ENCODE measurements at regions not wholly inside any gene's neighbourhood (a gene's known extent, or its start where the extent isn't known, plus 50 kb on each side); places are given as distances from the start of the nearest gene placed in this dataset.
A peak's percentile ranks its signal among the peaks of the same experiment; 100 is the strongest.
"Not testable (repeated sequence)": the region's sequence is repeated elsewhere in the genome, so short reads cannot be mapped to it uniquely, and the experiment has no call there.

DNA sequence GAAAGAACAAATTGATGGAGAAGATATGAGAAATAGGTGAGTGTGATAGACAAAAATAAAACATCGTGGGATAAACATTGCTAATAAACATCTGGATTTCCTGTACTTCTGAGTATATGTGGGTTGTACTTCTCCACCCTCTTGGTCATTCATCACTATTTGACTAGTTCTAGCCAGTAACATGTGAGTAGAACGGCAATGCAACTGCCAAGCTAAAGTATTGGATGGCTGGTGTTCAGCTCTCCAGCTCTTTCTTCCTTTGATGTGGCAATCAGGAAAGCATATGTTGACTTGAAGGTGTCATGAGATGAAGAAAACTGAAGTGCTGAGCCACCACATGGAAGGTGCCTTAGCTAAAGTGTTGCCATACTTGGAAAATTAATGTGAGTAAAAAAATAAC lies 144.9 kb downstream of the SCG2 start:
- DNase-seq (ENCODE audit: extremely low read depth, low read depth) = no peak

DNA sequence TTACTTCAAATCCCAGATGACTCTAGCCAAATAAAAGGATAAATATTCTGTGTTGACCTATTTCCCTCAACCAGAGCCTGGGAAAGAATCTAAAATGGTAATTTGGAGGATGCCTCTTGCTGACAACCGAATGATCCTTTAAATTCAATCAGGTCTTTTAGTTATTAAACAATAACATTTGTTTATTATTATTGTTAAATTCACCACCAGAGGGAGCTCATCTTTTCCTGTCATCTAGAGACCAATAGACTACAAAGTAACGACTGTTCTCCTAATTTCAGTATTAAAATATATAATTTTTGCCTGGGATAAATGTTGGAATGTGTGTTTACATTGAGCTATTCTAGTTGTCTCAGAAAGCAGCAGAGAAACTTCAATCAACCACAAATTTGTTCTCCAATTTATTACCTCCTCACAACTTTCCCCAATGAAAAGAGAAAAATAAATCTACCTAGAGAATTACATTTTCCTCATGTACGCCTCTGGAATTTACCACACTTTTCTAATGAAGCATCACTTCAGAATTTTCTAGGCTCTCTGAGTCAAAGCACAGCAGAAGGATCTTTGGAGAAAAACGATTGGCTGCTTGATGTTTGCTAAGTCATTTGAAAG lies 142.7 kb downstream of the SCG2 start:
- peak; percentile 25 for DNase-seq (ENCODE audit: extremely low read depth, low read depth)

DNA sequence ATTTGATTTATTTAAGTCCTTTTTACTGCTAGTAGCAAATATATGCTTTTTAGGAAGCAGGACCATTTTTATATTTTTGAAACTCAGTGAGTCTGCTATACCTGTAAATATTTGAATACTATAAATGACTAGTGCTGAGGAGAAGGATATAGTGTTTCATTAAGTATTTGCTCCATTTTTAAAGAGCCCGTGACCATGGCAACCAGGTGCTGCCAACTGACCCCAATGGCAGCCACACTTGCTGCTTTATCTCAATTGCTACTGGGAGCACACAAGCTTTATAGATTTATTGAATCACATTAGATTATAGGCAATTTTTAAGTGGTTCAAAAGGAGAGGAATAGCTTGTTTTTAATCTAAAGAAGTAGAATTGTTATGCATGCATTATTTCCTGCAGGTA lies 142.0 kb downstream of the SCG2 start:
- DNase-seq (ENCODE audit: extremely low read depth, low read depth) = no peak

DNA sequence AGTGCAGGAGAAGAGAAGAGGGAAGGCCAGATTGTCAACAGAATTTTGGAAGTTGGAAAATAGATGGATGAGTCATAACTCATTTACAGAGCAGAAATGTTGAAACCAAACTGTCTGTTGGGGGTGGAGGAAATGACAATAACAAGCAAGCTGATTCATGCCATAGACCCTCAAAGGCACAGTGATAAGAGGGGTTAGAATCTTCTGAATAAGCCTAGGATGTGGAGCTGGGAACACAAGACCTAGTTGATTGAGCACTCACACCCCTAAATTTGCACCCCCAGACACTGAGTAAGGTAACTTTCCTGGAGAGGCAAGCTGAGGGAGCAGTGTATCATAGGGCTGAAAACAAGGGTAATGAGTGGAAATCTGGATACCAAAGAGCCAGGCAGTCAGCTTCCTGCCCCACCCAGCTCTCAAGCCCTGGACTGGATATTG lies 141.4 kb downstream of the SCG2 start:
- no peak for DNase-seq (ENCODE audit: extremely low read depth, low read depth)

DNA sequence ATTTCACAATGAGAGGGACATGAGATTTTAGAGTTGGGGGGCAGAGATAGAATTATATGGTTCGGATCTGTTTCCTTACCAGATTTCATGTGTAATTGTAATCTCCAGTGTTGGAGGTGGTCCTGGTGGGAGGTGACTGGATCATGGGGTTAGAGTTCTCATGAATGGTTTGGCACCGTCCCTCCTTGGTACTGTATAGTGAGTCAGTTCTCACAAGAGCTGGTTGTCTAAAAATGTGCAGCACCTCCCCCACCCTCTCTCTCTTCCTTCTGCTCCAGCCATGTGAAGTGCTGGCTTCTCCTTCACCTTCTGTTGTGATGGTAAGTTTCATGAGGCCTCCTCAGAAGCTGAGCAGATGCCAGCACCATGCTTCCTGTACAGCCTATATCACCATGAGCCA lies 138.1 kb downstream of the SCG2 start:
- no peak for DNase-seq (ENCODE audit: extremely low read depth, low read depth)

DNA sequence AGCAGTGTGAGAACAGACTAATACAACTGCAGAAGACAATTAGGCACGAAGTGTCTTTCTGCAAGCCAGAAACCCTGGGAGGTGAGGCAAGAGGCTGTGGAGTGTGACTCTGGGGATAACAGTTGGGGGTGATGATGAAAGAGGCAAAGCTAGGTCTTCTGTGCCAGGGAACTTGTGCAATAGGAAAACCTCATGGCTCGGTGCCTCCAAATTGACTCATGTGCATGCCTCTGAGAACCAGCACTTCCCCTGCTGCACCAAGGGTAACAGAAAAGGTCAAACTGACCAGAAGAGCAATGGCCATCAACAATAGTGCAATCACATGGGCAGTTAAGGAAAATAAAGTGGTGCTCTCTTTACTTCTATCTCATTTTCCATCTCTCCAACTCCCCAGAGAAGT lies 136.4 kb downstream of the SCG2 start:
- DNase-seq (ENCODE audit: extremely low read depth, low read depth) = peak; percentile 79

DNA sequence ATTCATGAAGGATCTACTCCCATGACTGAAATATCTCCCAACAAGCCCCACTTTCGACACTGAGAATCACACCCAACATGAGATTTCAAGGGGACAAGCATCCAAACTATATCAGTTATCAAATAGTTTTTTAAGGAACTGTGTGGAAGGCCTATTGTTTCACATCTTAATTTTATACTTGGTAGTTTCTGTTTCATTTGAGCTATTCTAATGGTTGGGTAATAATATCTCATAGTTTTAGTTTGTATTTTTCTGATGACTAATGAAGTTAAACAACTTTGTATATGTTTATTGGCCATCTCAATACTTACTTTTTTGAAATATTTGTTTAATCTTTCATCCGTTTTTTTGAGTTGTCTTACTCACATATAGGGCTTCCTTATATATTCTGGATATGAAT lies 135.0 kb downstream of the SCG2 start:
- DNase-seq (ENCODE audit: extremely low read depth, low read depth) = no peak

DNA sequence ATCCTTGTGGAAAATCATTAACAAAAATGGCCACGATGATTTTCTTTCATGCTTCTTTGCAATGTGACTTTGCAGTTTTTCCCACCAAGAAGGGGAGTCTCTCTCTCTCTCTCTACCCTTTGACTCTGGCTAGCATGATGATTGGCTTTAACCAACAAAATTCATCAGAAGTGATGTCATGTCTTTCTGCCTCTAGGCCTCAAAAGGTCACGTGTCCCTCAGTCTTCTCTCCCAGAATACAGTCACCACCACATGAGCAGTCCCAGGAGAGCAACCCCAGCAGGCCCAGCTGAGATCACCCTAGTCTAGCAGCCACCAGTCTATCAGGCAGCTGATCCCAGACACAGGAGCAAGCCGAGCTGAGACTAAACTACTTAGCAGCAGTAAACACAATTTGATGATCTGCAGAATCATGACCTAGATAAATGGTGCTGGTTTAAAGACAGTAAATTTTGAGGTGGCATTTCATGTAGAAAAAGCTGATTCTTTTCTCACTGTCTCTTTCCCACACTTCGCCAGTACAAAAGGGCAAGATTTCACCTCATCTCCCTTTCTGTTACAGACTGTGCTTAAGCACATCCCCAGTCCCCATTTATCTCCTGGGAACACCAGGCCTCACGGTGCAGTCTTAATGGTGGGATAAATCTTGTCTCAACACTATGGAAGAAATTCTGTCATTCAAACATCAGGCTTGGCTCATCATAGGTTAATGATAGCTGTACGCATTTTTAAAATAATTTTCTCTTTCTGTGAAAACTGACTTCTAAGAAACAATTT lies 132.7 kb downstream of the SCG2 start:
- DNase-seq (ENCODE audit: extremely low read depth, low read depth) = no peak

DNA sequence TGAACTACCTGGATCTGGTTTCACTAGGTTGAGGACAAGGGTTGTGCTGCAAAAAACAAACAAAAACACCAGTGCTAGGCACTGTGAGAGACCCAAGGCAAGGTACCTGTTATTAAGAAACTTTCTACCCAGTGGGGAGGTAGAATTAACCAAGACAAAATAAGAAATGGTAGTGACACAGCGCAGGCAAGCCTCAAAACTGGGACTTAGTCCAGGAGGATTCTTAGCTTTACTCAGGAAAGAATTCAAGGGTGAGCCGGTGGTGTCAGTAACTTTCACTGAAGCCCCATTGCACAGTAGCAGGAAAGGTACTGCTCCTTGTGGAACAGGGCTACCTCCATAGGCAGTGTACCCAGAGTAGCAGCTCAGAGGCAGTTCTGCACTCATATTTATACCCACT lies 131.6 kb downstream of the SCG2 start:
- DNase-seq (ENCODE audit: extremely low read depth, low read depth) = no peak

DNA sequence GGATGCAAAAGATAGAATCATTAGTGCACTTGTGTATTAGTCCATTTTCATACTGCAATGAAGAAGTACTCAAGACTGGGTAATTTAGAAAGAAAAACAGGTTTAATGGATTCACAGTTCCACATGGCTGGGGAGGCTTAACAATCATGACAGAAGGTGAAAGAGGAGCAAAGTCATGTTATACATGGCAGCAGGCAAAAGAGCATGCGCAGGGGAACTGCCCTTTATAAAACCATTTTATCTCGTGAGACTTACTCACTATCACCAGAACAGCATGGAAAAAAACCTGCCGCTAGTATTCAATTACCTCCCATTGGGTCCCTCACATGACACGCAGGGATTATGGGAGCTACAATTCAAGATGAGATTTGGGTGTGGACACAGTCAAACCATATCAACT lies 129.4 kb downstream of the SCG2 start:
- DNase-seq (ENCODE audit: extremely low read depth, low read depth) = no peak

DNA sequence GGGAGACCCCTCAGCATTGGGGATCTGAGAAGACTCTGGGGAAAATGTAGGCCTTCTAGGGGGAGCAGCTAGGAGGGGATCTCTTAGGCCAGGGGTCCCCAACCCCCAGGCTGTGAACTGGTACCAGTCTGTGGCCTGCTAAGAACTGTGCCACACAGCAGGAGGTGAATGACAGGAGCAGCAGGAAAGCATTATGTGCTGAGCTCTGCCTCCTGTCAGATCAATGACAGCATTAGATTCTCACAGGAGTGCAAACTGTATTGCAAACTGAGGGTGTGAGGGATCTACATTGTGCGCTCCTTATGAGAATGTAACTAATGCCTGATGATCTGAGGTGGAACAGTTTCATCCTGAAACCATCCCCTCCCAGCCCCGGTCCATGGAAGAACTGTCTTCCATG lies 127.3 kb downstream of the SCG2 start:
- DNase-seq (ENCODE audit: extremely low read depth, low read depth) = no peak

DNA sequence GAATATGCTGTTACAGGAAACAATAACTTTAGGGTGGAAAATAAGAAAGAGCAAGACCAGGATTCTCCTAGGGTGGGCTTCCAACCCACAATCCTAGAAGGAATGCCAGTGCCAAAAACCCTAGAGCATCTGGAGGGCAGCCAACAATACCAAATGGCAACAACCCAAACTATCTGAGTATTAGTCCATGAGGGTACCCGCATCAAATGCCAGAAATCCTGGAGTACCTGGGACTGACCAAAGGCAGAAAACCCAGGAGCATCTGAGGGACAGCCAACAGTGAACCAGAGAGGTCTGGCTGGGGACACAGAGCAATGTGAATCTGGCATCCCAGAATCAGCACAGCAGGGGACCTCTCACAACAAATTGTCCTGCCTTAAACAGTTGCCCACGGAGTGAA lies 126.3 kb downstream of the SCG2 start:
- no peak for DNase-seq (ENCODE audit: extremely low read depth, low read depth)

DNA sequence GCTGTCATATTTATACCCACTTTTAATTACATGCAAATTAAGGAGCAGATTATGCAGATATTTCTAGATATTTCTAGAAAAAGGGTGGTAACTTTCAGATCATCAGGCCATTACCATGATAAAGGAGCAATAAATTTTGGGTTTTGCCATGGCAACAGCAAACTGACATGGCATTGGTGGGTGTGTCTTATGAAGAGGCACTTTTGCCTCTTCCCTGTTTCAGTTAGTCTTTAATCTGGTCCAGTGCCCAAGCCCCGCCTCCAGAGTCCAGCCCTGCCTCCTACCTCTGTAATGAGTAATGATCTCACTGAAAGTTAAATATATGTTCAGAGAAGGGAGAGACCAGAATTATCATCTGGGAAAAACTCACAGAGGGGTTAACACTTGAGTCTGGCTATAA lies 124.8 kb downstream of the SCG2 start:
- DNase-seq (ENCODE audit: extremely low read depth, low read depth) = no peak

DNA sequence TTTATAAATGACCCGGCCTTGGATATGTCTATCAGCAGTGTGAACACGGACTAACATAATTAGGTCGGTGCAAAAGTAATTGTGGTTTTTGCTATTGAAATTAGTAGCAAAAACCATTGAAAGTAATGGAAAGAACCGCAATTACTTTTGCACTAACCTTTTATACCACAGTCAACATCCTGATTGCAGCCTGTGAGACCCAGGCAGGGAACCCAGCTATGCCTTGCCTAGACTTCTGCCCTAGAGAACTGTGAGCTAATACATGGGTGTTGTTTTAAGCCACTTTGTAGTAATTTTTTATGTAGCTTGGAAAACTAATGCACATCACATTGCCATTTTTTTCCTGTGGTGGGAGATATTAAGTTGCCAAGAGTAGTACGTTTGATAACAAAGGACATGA lies 120.7 kb downstream of the SCG2 start:
- no peak for DNase-seq (ENCODE audit: extremely low read depth, low read depth)

DNA sequence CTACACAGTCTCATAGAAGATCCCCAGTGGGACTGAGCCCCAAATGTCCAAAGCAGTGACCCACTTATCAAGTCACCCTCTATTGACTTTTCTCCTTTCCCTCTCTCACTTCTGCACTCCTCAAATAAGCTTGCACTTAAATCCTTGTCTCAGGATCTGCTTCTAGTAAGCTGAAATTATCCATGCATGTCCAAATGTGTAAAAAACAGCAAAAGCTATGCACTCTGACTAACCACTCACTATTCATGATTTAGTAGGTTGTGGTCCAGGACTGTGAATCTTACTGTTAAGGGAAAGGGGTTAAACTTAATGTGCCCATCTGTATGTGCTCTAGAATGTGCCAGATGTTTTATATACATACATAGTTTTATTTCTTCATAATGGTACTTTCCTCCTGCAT lies 115.4 kb downstream of the SCG2 start:
- no peak for DNase-seq (ENCODE audit: extremely low read depth, low read depth)

DNA sequence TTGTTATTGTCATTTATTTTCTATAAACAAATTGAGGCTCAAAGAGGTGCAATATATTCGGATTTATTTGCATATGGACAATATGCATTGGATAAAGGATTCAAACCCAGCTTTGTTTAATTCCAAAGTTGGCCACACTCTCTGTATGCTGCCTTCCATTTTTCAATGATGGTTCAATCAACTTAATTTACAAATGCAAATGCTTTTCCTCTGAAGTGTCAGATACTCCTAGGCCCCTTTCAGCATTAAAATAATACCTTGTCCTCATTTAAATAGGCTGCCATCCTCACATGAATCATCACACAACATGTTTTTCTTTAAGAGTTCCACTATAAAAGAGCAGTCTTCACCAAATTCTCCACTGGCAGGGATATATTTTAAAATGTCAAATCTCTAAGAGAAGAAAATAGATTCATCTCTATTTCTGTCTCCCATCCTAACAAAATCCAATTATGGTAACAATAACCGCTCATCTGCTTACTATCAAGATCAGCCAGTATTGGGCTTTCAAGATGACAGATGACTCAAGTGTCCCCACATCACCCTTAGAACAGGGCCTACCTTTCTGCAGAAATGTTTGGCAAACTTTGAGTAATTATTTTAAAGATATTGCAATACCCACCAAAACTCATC lies 114.8 kb downstream of the SCG2 start:
- no peak for DNase-seq (ENCODE audit: extremely low read depth, low read depth)

DNA sequence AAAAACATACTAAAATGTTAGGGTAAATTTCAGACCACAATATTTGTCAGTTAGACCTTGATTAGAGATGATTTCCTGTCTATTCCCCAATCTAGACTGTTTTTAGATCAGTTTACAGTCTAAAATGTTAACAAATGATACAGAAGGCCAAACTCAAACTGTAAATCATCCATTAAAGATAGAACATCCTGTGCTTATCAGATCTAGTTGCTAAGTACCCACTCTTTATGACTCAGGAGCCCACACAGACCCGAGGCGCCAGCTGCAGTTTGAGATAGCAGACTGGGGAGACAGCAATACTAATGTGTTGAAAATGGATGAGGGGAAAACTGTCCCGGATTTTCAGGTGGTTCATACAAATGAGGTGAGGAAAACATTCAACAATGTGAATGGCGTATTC lies 113.3 kb downstream of the SCG2 start:
- DNase-seq (ENCODE audit: extremely low read depth, low read depth) = no peak

DNA sequence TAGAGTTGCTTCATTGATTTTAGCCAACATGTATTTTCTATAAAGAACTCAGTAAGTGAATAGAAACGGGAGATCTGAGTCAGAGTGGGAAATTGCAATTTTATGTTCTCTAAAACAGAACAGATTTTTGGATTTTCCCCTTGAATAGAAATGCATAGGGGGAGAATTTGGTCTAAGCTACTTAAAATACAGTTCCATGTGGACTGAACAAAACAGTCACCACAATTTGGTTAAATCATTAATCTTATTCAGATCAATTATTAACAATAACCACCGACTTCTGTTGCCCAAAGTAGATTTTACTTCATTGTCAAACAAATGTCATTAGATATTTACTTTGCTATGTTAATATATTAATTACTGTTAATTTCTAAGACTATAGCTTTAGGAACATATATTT lies 107.7 kb downstream of the SCG2 start:
- no peak for DNase-seq (ENCODE audit: extremely low read depth, low read depth)

DNA sequence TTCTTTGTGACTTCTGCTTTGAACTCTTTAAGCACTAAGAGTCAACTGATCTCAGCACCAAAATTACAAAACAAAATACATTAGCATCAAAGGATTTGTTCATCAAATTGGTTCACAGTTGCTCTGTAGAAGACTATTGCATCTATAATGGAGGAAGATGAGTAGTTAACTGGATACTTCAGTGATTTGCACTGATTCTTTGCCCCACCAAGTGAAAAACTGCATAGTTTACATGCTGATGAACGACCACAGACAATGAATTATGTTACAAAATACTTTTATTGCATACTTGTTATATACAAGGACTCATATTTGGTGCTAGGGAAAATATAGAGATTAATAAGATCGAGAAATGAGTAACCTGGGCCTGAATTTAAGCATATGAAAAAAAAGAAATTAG lies 107.2 kb downstream of the SCG2 start:
- DNase-seq (ENCODE audit: extremely low read depth, low read depth) = no peak

DNA sequence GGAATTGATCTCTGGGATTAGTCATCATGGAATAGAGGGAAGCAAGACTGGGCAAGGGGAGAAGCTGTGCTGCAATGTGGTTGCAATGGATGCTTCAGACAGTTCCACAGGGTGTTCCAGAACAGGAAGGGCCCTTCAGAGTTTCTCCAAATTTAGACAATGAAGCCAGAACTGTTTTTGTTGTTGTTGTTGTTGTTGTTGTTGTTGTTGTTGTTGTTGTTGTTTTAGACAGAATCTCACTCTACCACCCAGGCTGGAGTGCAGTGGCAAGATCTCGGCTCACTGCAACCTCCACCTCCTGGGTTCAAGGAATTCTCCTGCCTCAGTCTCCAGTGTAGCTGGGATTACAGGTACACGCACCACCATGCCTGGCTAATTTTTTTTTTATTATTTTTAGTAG lies 105.3 kb downstream of the SCG2 start:
- DNase-seq (ENCODE audit: extremely low read depth, low read depth) = not testable (repeated sequence)

DNA sequence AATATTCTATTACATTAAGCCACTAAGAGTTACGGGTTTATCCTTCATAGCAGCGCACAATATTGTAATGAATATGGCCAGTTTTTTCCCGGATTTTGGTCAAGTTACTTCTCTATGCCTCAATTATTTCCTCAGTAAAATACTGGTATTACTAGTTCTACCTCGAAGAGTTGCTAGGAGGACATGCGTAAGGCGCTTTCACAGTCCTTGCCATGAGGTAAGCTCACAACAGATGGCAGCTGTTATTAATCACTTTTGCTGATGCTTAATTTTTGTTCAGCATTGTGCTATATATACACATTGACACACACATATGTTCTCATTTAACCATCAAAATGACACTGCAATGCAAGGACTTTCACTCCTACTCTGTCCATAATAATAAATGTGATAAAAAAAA lies 101.5 kb downstream of the SCG2 start:
- no peak for DNase-seq (ENCODE audit: extremely low read depth, low read depth)

DNA sequence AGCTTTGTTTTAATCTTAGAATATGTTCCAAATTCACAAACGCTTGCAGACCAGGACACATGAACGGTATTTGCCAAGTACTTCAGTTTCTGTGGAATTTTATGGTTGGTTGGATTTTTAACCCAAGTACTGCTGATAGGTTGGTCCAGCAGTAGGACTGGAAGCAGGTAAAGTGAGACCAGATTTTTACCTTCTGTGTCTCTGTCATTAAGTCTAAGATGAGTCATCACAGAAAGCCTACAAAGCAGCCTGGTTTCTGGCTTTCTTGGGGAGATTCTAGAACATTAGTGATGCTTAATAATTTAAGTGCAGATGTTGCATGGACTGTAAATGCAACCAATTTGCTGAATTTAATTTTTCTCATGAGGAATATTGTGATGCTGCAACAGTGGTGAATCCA lies 100.5 kb downstream of the SCG2 start:
- DNase-seq (ENCODE audit: extremely low read depth, low read depth) = no peak

Measured in NCI-H460 (cell line).